ENCODE measurements at regions not wholly inside any gene's neighbourhood (a gene's known extent, or its start where the extent isn't known, plus 50 kb on each side); places are given as distances from the start of the nearest gene placed in this dataset.

GRCh38 chr12:126353604-126354003 is 1288.4 kb downstream of the AACS start:
- CTCF ChIA-PET: no interaction called here
- POLR2A ChIA-PET: no interaction called here
- Histone ChIP-seq H3K27ac (ENCODE audit: low read depth, low read length) (no peak overlapping the region), H3K9me3 (ENCODE audit: control insufficient read depth, insufficient read depth, low read length) (peaks cover 39% of the 10 kb centered on the region), H3K27me3 (ENCODE audit: control insufficient read depth, insufficient read depth, low read length) (no peaks in the 10 kb centered on the region), H3K4me3 (ENCODE audit: low read depth, low read length) (no peak overlapping the region)
- DNase-seq (ENCODE audit: low read depth, low spot score): no peak
- TF ChIP-seq CTCF (IDR thresholded peaks at IDR 0.05; ENCODE audit: low read depth, low read length): no peak

GRCh38 chr12:126354633-126355032 is 1289.4 kb downstream of the AACS start:
- H3K4me3 ChIP-seq (ENCODE audit: low read depth, low read length): no peak overlapping the region
- DNase-seq (ENCODE audit: low read depth, low spot score): no peak
- CTCF ChIA-PET: no interaction called here
- no peak for TF ChIP-seq CTCF (IDR thresholded peaks at IDR 0.05; ENCODE audit: low read depth, low read length)
- no peaks in the 10 kb centered on the region for H3K27me3 ChIP-seq (ENCODE audit: control insufficient read depth, insufficient read depth, low read length)
- H3K27ac ChIP-seq (ENCODE audit: low read depth, low read length): no peak overlapping the region
- POLR2A ChIA-PET: no interaction called here
- H3K9me3 ChIP-seq (ENCODE audit: control insufficient read depth, insufficient read depth, low read length): peaks cover 36% of the 10 kb centered on the region

GRCh38 chr12:126355346-126355745 is 1290.1 kb downstream of the AACS start:
- DNase-seq (ENCODE audit: low read depth, low spot score): no peak
- H3K4me3 ChIP-seq (ENCODE audit: low read depth, low read length): no peak overlapping the region
- TF ChIP-seq CTCF (IDR thresholded peaks at IDR 0.05; ENCODE audit: low read depth, low read length): no peak
- ChIA-PET POLR2A (no interaction called here), CTCF (no interaction called here)
- no peaks in the 10 kb centered on the region for H3K27me3 ChIP-seq (ENCODE audit: control insufficient read depth, insufficient read depth, low read length)
- no peak overlapping the region for H3K27ac ChIP-seq (ENCODE audit: low read depth, low read length)
- H3K9me3 ChIP-seq (ENCODE audit: control insufficient read depth, insufficient read depth, low read length): peaks cover 38% of the 10 kb centered on the region

GRCh38 chr12:126358806-126359205 is 1293.6 kb downstream of the AACS start:
- no peak for TF ChIP-seq CTCF (IDR thresholded peaks at IDR 0.05; ENCODE audit: low read depth, low read length)
- no peak overlapping the region for H3K27ac ChIP-seq (ENCODE audit: low read depth, low read length)
- H3K27me3 ChIP-seq (ENCODE audit: control insufficient read depth, insufficient read depth, low read length): no peaks in the 10 kb centered on the region
- peaks cover 22% of the 10 kb centered on the region; the same call in 1 of the 2 replicates for H3K9me3 ChIP-seq (ENCODE audit: control insufficient read depth, insufficient read depth, low read length)
- ChIA-PET POLR2A (no interaction called here), CTCF (no interaction called here)
- H3K4me3 ChIP-seq (ENCODE audit: low read depth, low read length): no peak overlapping the region
- no peak for DNase-seq (ENCODE audit: low read depth, low spot score)

- DNase-seq (ENCODE audit: low read depth, low spot score): no peak
- no peak overlapping the region for H3K4me3 ChIP-seq (ENCODE audit: low read depth, low read length)
- H3K27ac ChIP-seq (ENCODE audit: low read depth, low read length): no peak overlapping the region
- POLR2A ChIA-PET: no interaction called here
- H3K9me3 ChIP-seq (ENCODE audit: control insufficient read depth, insufficient read depth, low read length): peaks cover 22% of the 10 kb centered on the region; the same call in 1 of the 2 replicates
- no peaks in the 10 kb centered on the region for H3K27me3 ChIP-seq (ENCODE audit: control insufficient read depth, insufficient read depth, low read length)
- TF ChIP-seq CTCF (IDR thresholded peaks at IDR 0.05; ENCODE audit: low read depth, low read length): no peak
- CTCF ChIA-PET: no interaction called here
Observed at GRCh38 chr12:126359216-126359615, 1294.0 kb downstream of the AACS start.
